ENCODE measurements at regions not wholly inside any gene's neighbourhood (a gene's known extent, or its start where the extent isn't known, plus 50 kb on each side); places are given as distances from the start of the nearest gene placed in this dataset.
"Not testable (repeated sequence)": the region's sequence is repeated elsewhere in the genome, so short reads cannot be mapped to it uniquely, and the experiment has no call there.

GRCh38 chr15:68482246-68482645, 50.3 kb upstream of the ITGA11 start:
- DNase-seq: no peak

GRCh38 chr15:68483165-68483564, 51.2 kb upstream of the ITGA11 start:
- DNase-seq: no peak

- no peak for DNase-seq
Observed at GRCh38 chr15:68484220-68484619, 52.3 kb upstream of the ITGA11 start.

GRCh38 chr15:68484696-68485400, 52.9 kb upstream of the ITGA11 start:
- DNase-seq: no peak

GRCh38 chr15:68485721-68486360, 53.9 kb upstream of the ITGA11 start:
- no peak for DNase-seq

- DNase-seq: no peak
Observed at GRCh38 chr15:68487087-68487843, 55.3 kb upstream of the ITGA11 start.

GRCh38 chr15:68488290-68488689, 56.3 kb upstream of the ITGA11 start:
- DNase-seq: no peak

GRCh38 chr15:68488966-68489365, 57.0 kb upstream of the ITGA11 start:
- no peak for DNase-seq

GRCh38 chr15:68489421-68489820, 57.5 kb upstream of the ITGA11 start:
- DNase-seq: no peak

GRCh38 chr15:68491415-68492106, 59.6 kb upstream of the ITGA11 start:
- no peak for DNase-seq

- no peak for DNase-seq
Observed at GRCh38 chr15:68492855-68493254, 60.9 kb upstream of the ITGA11 start.

- no peak for DNase-seq
Observed at GRCh38 chr15:68493629-68494028, 61.7 kb upstream of the ITGA11 start.

- DNase-seq: no peak
Observed at GRCh38 chr15:68494573-68495110, 62.7 kb upstream of the ITGA11 start.

- no peak for DNase-seq
Observed at GRCh38 chr15:68495221-68495950, 63.4 kb upstream of the ITGA11 start.

GRCh38 chr15:68495981-68496705, 64.2 kb upstream of the ITGA11 start:
- no peak for DNase-seq

GRCh38 chr15:68496751-68497150, 64.8 kb upstream of the ITGA11 start:
- DNase-seq: not testable (repeated sequence)

GRCh38 chr15:68497206-68497910, 65.4 kb upstream of the ITGA11 start:
- DNase-seq: no peak

- DNase-seq: no peak
Observed at GRCh38 chr15:68498076-68498475, 66.1 kb upstream of the ITGA11 start.

GRCh38 chr15:68499620-68500312, 67.8 kb upstream of the ITGA11 start:
- no peak for DNase-seq
